IMR-90 (cell line): ENCODE measurements at regions not wholly inside any gene's neighbourhood (a gene's known extent, or its start where the extent isn't known, plus 50 kb on each side); places are given as distances from the start of the nearest gene placed in this dataset.

Experiments used
- ATAC-seq: fragments of 200-7000 bp; cut with Tn5 transposase; 2 replicates; pipeline ENCODE4 v1.9.1; 2020; ENCODE audit warnings: low read depth, mild to moderate bottlenecking, moderate library complexity
- BruUV-seq: library from RNA; stranded (reverse); fragments of 400-500 nt; replicated peaks from 2 replicates; lab custom pipeline; 2021; lab: Mats Ljungman, UMichigan
- CTCF ChIA-PET: fragments of 300-600 bp; formaldehyde crosslinking; extraction: SDS; loops from one replicate; lab custom pipeline; 2021; ENCODE audit warnings: antibody characterized with exemption; lab: Yijun Ruan, JAX
- POLR2A ChIA-PET: fragments of 300-600 bp; sonication (Branson Sonifier 250); formaldehyde crosslinking; loops from one replicate; lab custom pipeline; 2022; ENCODE audit warnings: antibody characterized with exemption; ENCODE audit not compliant: unreplicated experiment; lab: Charles Lee
- DNase-seq: peaks from one replicate; pipeline ENCODE4 v3.0.0; 2013
- H2AFZ ChIP-seq: replicated peaks from 2 replicates; pipeline ENCODE3; 2013; ENCODE audit warnings: low read length, mild to moderate bottlenecking; ENCODE audit not compliant: poor library complexity
- H2AK5ac ChIP-seq: 2 replicates; pipeline ENCODE4 v1.6.1; 2013; ENCODE audit warnings: low read depth, low read length, inconsistent platforms
- H2AK9ac ChIP-seq: replicated peaks from 2 replicates; pipeline ENCODE3; 2013; ENCODE audit warnings: mild to moderate bottlenecking, low read depth, low read length, moderate library complexity; ENCODE audit not compliant: poor library complexity
- H2BK120ac ChIP-seq: 2 replicates; pipeline ENCODE4 v1.6.1; 2013; ENCODE audit warnings: low read depth, low read length, inconsistent platforms
- H2BK15ac ChIP-seq: 3 replicates; pipeline ENCODE4 v1.6.1; 2013; ENCODE audit warnings: low read depth, low read length, inconsistent platforms
- H2BK20ac ChIP-seq: 2 replicates; pipeline ENCODE4 v1.6.1; 2013; ENCODE audit warnings: low read depth, mild to moderate bottlenecking, inconsistent platforms, low read length, moderate library complexity
- H2BK5ac ChIP-seq: 2 replicates; pipeline ENCODE4 v1.6.1; 2013; ENCODE audit warnings: mild to moderate bottlenecking, low read depth, low read length, inconsistent platforms; ENCODE audit not compliant: poor library complexity, severe bottlenecking
- H3K14ac ChIP-seq: replicated peaks from 2 replicates; pipeline ENCODE4 v1.6.1; 2013; ENCODE audit warnings: low read depth, low read length, inconsistent platforms
- H3K18ac ChIP-seq: 2 replicates; pipeline ENCODE4 v1.6.1; 2013; ENCODE audit warnings: low read depth, low read length, control low read depth
- H3K23ac ChIP-seq: 2 replicates; pipeline ENCODE4 v1.6.1; 2013; ENCODE audit warnings: low read depth, low read length, inconsistent platforms
- H3K27ac ChIP-seq: 2 replicates; pipeline ENCODE4 v1.5.1; 2013; ENCODE audit warnings: mild to moderate bottlenecking, control low read depth, low read length; ENCODE audit not compliant: insufficient read depth
- H3K27me3 ChIP-seq: 2 replicates; pipeline ENCODE4 v1.6.1; 2013; ENCODE audit warnings: low read length; ENCODE audit not compliant: control insufficient read depth, insufficient read depth
- H3K36me3 ChIP-seq: 2 replicates; pipeline ENCODE4 v1.6.1; 2013; ENCODE audit warnings: low read length, mixed read lengths; ENCODE audit not compliant: control insufficient read depth, insufficient read depth
- H3K4ac ChIP-seq: 2 replicates; pipeline ENCODE4 v1.6.1; 2013; ENCODE audit warnings: low read depth, low read length, inconsistent platforms
- H3K4me1 ChIP-seq: 2 replicates; pipeline ENCODE4 v1.6.1; 2013; ENCODE audit warnings: low read length, mixed read lengths; ENCODE audit not compliant: control insufficient read depth, insufficient read depth
- H3K4me2 ChIP-seq: 2 replicates; pipeline ENCODE4 v1.6.1; 2013; ENCODE audit warnings: low read depth, mild to moderate bottlenecking, control low read depth, low read length, moderate library complexity
- H3K4me3 ChIP-seq: 2 replicates; pipeline ENCODE4 v1.5.1; 2013; ENCODE audit warnings: low read depth, mild to moderate bottlenecking, control low read depth, low read length, moderate library complexity; ENCODE audit not compliant: insufficient read depth
- H3K56ac ChIP-seq: 2 replicates; pipeline ENCODE4 v1.6.1; 2013; ENCODE audit warnings: low read length, inconsistent platforms; ENCODE audit not compliant: insufficient read depth; ENCODE audit errors: extremely low read depth
- H3K79me1 ChIP-seq, 2 experiments: 2 replicates each; pipeline ENCODE4 v1.6.1; 2013; ENCODE audit warnings: low read length in 2 of 2, inconsistent platforms in 1 of 2, low read depth in 1 of 2
- H3K9ac ChIP-seq: 2 replicates; pipeline ENCODE4 v1.6.1; 2013; ENCODE audit warnings: low read depth, low read length, control low read depth
- H3K9me1 ChIP-seq: 2 replicates; pipeline ENCODE4 v1.6.1; 2013; ENCODE audit warnings: low read length, inconsistent platforms; ENCODE audit not compliant: insufficient read depth
- H3K9me3 ChIP-seq: 2 replicates; pipeline ENCODE4 v1.6.1; 2013; ENCODE audit warnings: low read length; ENCODE audit not compliant: control insufficient read depth, insufficient read depth
- H4K20me1 ChIP-seq: 2 replicates; pipeline ENCODE4 v1.6.1; 2013; ENCODE audit warnings: low read length, inconsistent platforms; ENCODE audit not compliant: insufficient read depth
- H4K5ac ChIP-seq: 2 replicates; pipeline ENCODE4 v1.6.1; 2013; ENCODE audit warnings: mild to moderate bottlenecking, low read depth, low read length, control low read depth
- H4K8ac ChIP-seq, 2 experiments: 2 replicates each; pipeline ENCODE4 v1.6.1; 2013; ENCODE audit warnings: low read depth in 2 of 2, low read length in 2 of 2, control low read depth in 1 of 2, inconsistent platforms in 1 of 2
- H4K91ac ChIP-seq: 2 replicates; pipeline ENCODE4 v1.6.1; 2013; ENCODE audit warnings: low read depth, low read length, inconsistent platforms; ENCODE audit not compliant: insufficient read depth
- BHLHE40 ChIP-seq: fragments of 150-350 bp; IDR thresholded peaks from 2 replicates; pipeline ENCODE4 v1.6.1; 2016; ENCODE audit warnings: mild to moderate bottlenecking, low read depth, low read length
- CEBPB ChIP-seq: IDR thresholded peaks from 2 replicates; pipeline ENCODE4 v1.6.1; 2012; ENCODE audit warnings: low read depth, low read length, improper control_type of control experiment
- CHD1 ChIP-seq: IDR thresholded peaks from 2 replicates; pipeline ENCODE4 v1.6.1; 2012; ENCODE audit warnings: low read depth, low read length, improper control_type of control experiment
- FOS ChIP-seq: fragments of 150-350 bp; IDR thresholded peaks from 2 replicates; pipeline ENCODE4 v1.6.1; 2016; ENCODE audit warnings: low read depth, low read length
- MAFK ChIP-seq: IDR thresholded peaks from 2 replicates; pipeline ENCODE4 v1.6.1; 2012; ENCODE audit warnings: low read depth, low read length, improper control_type of control experiment
- MAZ ChIP-seq: IDR thresholded peaks from 2 replicates; pipeline ENCODE4 v1.6.1; 2012; ENCODE audit warnings: low read depth, mild to moderate bottlenecking, low read length, improper control_type of control experiment, moderate library complexity, borderline replicate concordance
- NFE2L2 ChIP-seq: fragments of 150-350 bp; IDR thresholded peaks from 2 replicates; pipeline ENCODE4 v1.6.1; 2016; ENCODE audit warnings: low read depth, mild to moderate bottlenecking, low read length
- POLR2A ChIP-seq: IDR thresholded peaks from 2 replicates; pipeline ENCODE4 v1.6.1; 2012; ENCODE audit warnings: mild to moderate bottlenecking, low read depth, low read length
- RAD21 ChIP-seq: IDR thresholded peaks from 2 replicates; pipeline ENCODE4 v1.6.1; 2012; ENCODE audit warnings: low read length, improper control_type of control experiment
- RCOR1 ChIP-seq: IDR thresholded peaks from 2 replicates; pipeline ENCODE4 v1.6.1; 2012; ENCODE audit warnings: mild to moderate bottlenecking, low read length, improper control_type of control experiment; ENCODE audit not compliant: insufficient replicate concordance
- RFX5 ChIP-seq: IDR thresholded peaks from 2 replicates; pipeline ENCODE4 v1.8.0; 2012; ENCODE audit warnings: low read depth, mild to moderate bottlenecking, low read length, moderate library complexity
- SMC3 ChIP-seq: fragments of 150-350 bp; IDR thresholded peaks from 2 replicates; pipeline ENCODE4 v1.6.1; 2016; ENCODE audit warnings: low read depth, mild to moderate bottlenecking, antibody characterized with exemption, low read length, moderate library complexity
- WGBS, 2 experiments: methylation state at CpG; one replicate each; pipeline versions ENCODE4 v1.1.5 to v1.1.7; 2013; ENCODE audit warnings: missing lambda C conversion rate in 2 of 2; ENCODE audit not compliant: insufficient read length in 1 of 2; ENCODE audit errors: extremely low coverage in 2 of 2; 5-methylcytosine and 5-hydroxymethylcytosine counted together
- dilution Hi-C: fragments of 300-500 bp; cut with HindIII; formaldehyde crosslinking; loops from one replicate; pipeline ENCODE4 v1.14.3; 2018; ENCODE audit warnings: low sequenced_read_pairs; ENCODE audit not compliant: unreplicated experiment
- in situ Hi-C: fragments of 300-500 bp; cut with MboI; formaldehyde crosslinking; loops from 3 replicates; pipeline ENCODE4 v1.14.3; 2019; ENCODE audit warnings: low sequenced_read_pairs, inconsistent platforms, mixed read lengths
- intact Hi-C: fragments of 100-400 bp; cut with micrococcal nuclease; formaldehyde crosslinking; loops from 2 replicates; pipeline ENCODE4 v1.10.0; 2022
- TF ChIP-seq, protein P1 (sequence below): conservative IDR thresholded peaks from 2 replicates; pipeline ENCODE4 v1.5.1; 2012; ENCODE audit warnings: mild to moderate bottlenecking, low read depth, low read length, improper control_type of control experiment
- TF ChIP-seq, protein P2 (sequence below): fragments of 150-350 bp; IDR thresholded peaks from 2 replicates; pipeline ENCODE4 v1.6.1; 2017; ENCODE audit warnings: mild to moderate bottlenecking, antibody characterized with exemption, low read length, low read depth
- TF ChIP-seq, protein P3 (sequence below): fragments of 150-350 bp; IDR thresholded peaks from 2 replicates; pipeline ENCODE4 v1.6.1; 2016; ENCODE audit warnings: low read depth, mild to moderate bottlenecking, low read length, moderate library complexity, borderline replicate concordance

DNA sequence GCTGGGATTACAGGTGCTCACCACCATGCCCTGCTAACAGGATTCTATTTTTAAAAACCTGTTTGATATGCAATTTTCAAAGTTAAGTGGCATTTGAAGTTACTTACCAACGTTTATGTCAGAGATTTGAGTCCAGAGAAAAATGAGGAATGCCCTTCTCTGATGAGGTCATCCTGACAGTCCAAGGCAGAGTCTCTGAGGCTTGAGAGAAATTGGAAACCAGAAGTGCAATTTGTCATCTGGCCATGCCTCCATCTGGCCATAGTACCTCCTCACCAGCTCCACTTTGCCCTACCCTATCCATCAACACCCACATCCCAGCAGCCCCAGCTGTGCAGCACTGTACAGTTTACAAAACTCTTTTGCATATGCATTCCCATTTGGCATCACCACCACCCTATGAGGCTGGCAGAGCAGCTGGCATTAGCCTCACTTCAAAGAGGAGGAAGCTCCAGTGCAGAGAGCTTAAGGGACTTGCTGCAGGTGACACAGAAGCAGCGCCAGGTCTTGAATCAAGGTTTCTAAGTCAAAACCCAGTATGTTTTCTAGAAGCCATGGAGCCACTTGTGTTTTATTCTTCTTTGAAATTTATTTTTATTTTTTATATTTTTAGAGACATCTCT, 54.5 kb upstream of the PDZD8 start:
- no peak overlapping the region for H2BK15ac ChIP-seq
- no peak overlapping the region for H3K18ac ChIP-seq
- no peak overlapping the region for H4K91ac ChIP-seq
- no TSS peak for BruUV-seq
- no peak overlapping the region for H2BK120ac ChIP-seq
- H3K9ac ChIP-seq: no peak overlapping the region
- no peaks in the 10 kb centered on the region for H3K79me1 ChIP-seq
- no peaks in the 10 kb centered on the region for H3K9me1 ChIP-seq
- intact Hi-C loops: no loop called here
- H3K4me2 ChIP-seq: no peak overlapping the region
- no CpG with 5 or more reads among the region's 2 CpGs for WGBS, 2 experiments
- H4K20me1 ChIP-seq: no peaks in the 10 kb centered on the region
- no peak overlapping the region for H4K8ac ChIP-seq
- H2AK9ac ChIP-seq: no peak overlapping the region
- TF ChIP-seq MAZ (no peak), POLR2A (no peak), FOS (no peak), BHLHE40 (no peak), CEBPB (no peak), SMC3 (no peak), CHD1 (no peak), NFE2L2 (no peak), MAFK (no peak), RFX5 (no peak), RCOR1 (no peak), RAD21 (no peak)
- TF ChIP-seq, protein P1, sequence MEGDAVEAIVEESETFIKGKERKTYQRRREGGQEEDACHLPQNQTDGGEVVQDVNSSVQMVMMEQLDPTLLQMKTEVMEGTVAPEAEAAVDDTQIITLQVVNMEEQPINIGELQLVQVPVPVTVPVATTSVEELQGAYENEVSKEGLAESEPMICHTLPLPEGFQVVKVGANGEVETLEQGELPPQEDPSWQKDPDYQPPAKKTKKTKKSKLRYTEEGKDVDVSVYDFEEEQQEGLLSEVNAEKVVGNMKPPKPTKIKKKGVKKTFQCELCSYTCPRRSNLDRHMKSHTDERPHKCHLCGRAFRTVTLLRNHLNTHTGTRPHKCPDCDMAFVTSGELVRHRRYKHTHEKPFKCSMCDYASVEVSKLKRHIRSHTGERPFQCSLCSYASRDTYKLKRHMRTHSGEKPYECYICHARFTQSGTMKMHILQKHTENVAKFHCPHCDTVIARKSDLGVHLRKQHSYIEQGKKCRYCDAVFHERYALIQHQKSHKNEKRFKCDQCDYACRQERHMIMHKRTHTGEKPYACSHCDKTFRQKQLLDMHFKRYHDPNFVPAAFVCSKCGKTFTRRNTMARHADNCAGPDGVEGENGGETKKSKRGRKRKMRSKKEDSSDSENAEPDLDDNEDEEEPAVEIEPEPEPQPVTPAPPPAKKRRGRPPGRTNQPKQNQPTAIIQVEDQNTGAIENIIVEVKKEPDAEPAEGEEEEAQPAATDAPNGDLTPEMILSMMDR: no peak
- TF ChIP-seq, protein P2, sequence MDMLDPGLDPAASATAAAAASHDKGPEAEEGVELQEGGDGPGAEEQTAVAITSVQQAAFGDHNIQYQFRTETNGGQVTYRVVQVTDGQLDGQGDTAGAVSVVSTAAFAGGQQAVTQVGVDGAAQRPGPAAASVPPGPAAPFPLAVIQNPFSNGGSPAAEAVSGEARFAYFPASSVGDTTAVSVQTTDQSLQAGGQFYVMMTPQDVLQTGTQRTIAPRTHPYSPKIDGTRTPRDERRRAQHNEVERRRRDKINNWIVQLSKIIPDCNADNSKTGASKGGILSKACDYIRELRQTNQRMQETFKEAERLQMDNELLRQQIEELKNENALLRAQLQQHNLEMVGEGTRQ: no peak
- TF ChIP-seq, protein P3, sequence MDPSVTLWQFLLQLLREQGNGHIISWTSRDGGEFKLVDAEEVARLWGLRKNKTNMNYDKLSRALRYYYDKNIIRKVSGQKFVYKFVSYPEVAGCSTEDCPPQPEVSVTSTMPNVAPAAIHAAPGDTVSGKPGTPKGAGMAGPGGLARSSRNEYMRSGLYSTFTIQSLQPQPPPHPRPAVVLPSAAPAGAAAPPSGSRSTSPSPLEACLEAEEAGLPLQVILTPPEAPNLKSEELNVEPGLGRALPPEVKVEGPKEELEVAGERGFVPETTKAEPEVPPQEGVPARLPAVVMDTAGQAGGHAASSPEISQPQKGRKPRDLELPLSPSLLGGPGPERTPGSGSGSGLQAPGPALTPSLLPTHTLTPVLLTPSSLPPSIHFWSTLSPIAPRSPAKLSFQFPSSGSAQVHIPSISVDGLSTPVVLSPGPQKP: no peak
- H3K9me3 ChIP-seq: no peaks in the 10 kb centered on the region
- no peaks in the 10 kb centered on the region for H3K4me1 ChIP-seq
- DNase-seq (no peak), ATAC-seq (no peak)
- no peak overlapping the region for H3K4ac ChIP-seq
- H3K23ac ChIP-seq: no peak overlapping the region
- ChIA-PET CTCF (no interaction called here), POLR2A (no interaction called here)
- H3K36me3 ChIP-seq: no peaks in the 10 kb centered on the region
- no peak overlapping the region for H3K27ac ChIP-seq
- no peak overlapping the region for H2BK5ac ChIP-seq
- no peak overlapping the region for H3K4me3 ChIP-seq
- no peak overlapping the region for H3K14ac ChIP-seq
- no peak overlapping the region for H2AFZ ChIP-seq
- H2AK5ac ChIP-seq: no peak overlapping the region
- no peaks in the 10 kb centered on the region for H3K27me3 ChIP-seq
- no peak overlapping the region for H4K5ac ChIP-seq
- H3K56ac ChIP-seq: no peak overlapping the region
- dilution Hi-C loops: no loop called here
- H2BK20ac ChIP-seq: no peak overlapping the region
- in situ Hi-C loops: no loop called here
